ENCODE measurements at regions not wholly inside any gene's neighbourhood (a gene's known extent, or its start where the extent isn't known, plus 50 kb on each side); places are given as distances from the start of the nearest gene placed in this dataset.

DNA sequence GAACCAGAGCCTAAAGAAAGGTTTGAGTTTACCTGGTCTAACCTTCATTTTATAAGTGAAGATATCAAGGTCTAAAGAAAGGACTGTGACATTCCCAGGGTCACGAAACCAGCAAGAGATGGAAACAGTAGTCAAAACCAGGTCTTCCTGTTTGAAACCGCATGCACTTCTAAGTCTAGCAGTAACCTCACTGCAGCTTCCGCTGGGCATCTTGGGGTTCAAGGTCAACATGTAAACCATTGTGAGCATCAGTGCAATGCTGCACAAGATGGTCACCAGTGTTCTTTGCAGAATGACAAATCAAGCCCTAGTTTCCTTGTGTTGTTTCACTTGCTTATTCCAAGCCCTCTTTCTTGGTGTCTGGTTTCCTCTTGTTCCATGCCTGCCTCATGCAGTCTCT is 292.9 kb upstream of the MEX3C start:
- TF ChIP-seq, protein P1, sequence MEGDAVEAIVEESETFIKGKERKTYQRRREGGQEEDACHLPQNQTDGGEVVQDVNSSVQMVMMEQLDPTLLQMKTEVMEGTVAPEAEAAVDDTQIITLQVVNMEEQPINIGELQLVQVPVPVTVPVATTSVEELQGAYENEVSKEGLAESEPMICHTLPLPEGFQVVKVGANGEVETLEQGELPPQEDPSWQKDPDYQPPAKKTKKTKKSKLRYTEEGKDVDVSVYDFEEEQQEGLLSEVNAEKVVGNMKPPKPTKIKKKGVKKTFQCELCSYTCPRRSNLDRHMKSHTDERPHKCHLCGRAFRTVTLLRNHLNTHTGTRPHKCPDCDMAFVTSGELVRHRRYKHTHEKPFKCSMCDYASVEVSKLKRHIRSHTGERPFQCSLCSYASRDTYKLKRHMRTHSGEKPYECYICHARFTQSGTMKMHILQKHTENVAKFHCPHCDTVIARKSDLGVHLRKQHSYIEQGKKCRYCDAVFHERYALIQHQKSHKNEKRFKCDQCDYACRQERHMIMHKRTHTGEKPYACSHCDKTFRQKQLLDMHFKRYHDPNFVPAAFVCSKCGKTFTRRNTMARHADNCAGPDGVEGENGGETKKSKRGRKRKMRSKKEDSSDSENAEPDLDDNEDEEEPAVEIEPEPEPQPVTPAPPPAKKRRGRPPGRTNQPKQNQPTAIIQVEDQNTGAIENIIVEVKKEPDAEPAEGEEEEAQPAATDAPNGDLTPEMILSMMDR (IDR thresholded peaks at IDR 0.05): no peak
- TF ChIP-seq POLR2A (IDR thresholded peaks at IDR 0.05): no peak
